ENCODE measurements at regions not wholly inside any gene's neighbourhood (a gene's known extent, or its start where the extent isn't known, plus 50 kb on each side); places are given as distances from the start of the nearest gene placed in this dataset.

- Histone ChIP-seq H3K27me3 (ENCODE audit: control insufficient read depth, insufficient read depth, low read length) (no peaks in the 10 kb centered on the region), H3K4me3 (ENCODE audit: low read length in 3 of 3) (no peak overlapping the region), H3K27ac (ENCODE audit: low read depth in 2 of 2, low read length in 2 of 2) (no peak overlapping the region), H3K9me3 (ENCODE audit: control insufficient read depth in 2 of 3, insufficient read depth in 1 of 3, low read length in 3 of 3) (peaks cover 0 to 6% (median 2%) of the 10 kb centered on the region in 3 donors), H3K36me3 (ENCODE audit: control insufficient read depth in 2 of 3, insufficient read depth in 3 of 3, low read length in 3 of 3) (no peaks in the 10 kb centered on the region), H3K4me1 (ENCODE audit: control insufficient read depth in 2 of 3, insufficient read depth in 2 of 3, low read depth in 1 of 3, low read length in 3 of 3) (no peaks in the 10 kb centered on the region), H3K9ac (ENCODE audit: low read length in 3 of 3) (no peak overlapping the region)
- DNase-seq = no peak
- intact Hi-C loops (cut with DNase I) = no loop called here
- TF ChIP-seq CTCF (IDR thresholded peaks at IDR 0.05; ENCODE audit: borderline replicate concordance, extremely low read depth, insufficient read depth) = no peak
- no peak for FAIRE-seq
Observed at GRCh38 chr1:229784834-229785233, 158.8 kb downstream of the URB2 start.

GRCh38 chr1:229786974-229787610 lies 161.0 kb downstream of the URB2 start:
- H3K4me1 ChIP-seq (ENCODE audit: control insufficient read depth in 2 of 3, insufficient read depth in 2 of 3, low read depth in 1 of 3, low read length in 3 of 3) = no peaks in the 10 kb centered on the region
- H3K9me3 ChIP-seq (ENCODE audit: control insufficient read depth in 2 of 3, insufficient read depth in 1 of 3, low read length in 3 of 3) = peaks cover 0 to 7% (median 6%) of the 10 kb centered on the region in 3 donors
- no peak overlapping the region for H3K27ac ChIP-seq (ENCODE audit: low read depth in 2 of 2, low read length in 2 of 2)
- intact Hi-C loops (cut with DNase I) = no loop called here
- H3K4me3 ChIP-seq (ENCODE audit: low read length in 3 of 3) = no peak overlapping the region
- no peak for DNase-seq
- no peaks in the 10 kb centered on the region for H3K36me3 ChIP-seq (ENCODE audit: control insufficient read depth in 2 of 3, insufficient read depth in 3 of 3, low read length in 3 of 3)
- no peaks in the 10 kb centered on the region for H3K27me3 ChIP-seq (ENCODE audit: control insufficient read depth, insufficient read depth, low read length)
- no peak overlapping the region for H3K9ac ChIP-seq (ENCODE audit: low read length in 3 of 3)
- TF ChIP-seq CTCF (IDR thresholded peaks at IDR 0.05; ENCODE audit: borderline replicate concordance, extremely low read depth, insufficient read depth) = no peak
- no peak for FAIRE-seq

DNA sequence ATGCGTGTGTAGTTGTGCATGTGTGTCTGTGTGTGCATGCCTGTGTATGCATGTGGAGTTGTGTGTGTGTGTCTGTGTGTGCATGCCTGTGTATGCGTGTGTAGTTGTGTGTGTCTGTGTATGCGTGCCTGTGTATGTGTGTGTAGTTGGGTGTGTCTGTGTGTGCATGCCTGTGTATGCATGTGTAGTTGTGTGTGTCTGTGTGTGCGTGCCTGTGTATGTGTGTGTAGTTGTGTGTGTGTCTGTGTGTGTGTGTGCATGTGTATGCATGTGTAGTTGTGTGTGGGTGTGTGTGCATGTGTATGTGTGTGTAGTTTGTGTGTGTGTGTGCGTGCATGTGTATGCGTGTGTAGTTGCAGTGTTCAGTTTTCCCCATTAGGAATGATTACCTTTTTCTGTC lies 162.0 kb downstream of the URB2 start:
- no peaks in the 10 kb centered on the region for H3K36me3 ChIP-seq (ENCODE audit: control insufficient read depth in 2 of 3, insufficient read depth in 3 of 3, low read length in 3 of 3)
- no peaks in the 10 kb centered on the region for H3K4me1 ChIP-seq (ENCODE audit: control insufficient read depth in 2 of 3, insufficient read depth in 2 of 3, low read depth in 1 of 3, low read length in 3 of 3)
- no peaks in the 10 kb centered on the region for H3K27me3 ChIP-seq (ENCODE audit: control insufficient read depth, insufficient read depth, low read length)
- H3K4me3 ChIP-seq (ENCODE audit: low read length in 3 of 3) = no peak overlapping the region
- H3K9ac ChIP-seq (ENCODE audit: low read length in 3 of 3) = no peak overlapping the region
- no peak for FAIRE-seq
- intact Hi-C loops (cut with DNase I) = no loop called here
- no peak for DNase-seq
- H3K27ac ChIP-seq (ENCODE audit: low read depth in 2 of 2, low read length in 2 of 2) = no peak overlapping the region
- peaks cover 0 to 7% (median 6%) of the 10 kb centered on the region in 3 donors for H3K9me3 ChIP-seq (ENCODE audit: control insufficient read depth in 2 of 3, insufficient read depth in 1 of 3, low read length in 3 of 3)
- no peak for TF ChIP-seq CTCF (IDR thresholded peaks at IDR 0.05; ENCODE audit: borderline replicate concordance, extremely low read depth, insufficient read depth)
